ENCODE measurements at regions not wholly inside any gene's neighbourhood (a gene's known extent, or its start where the extent isn't known, plus 50 kb on each side); places are given as distances from the start of the nearest gene placed in this dataset.

- no peak for DNase-seq (ENCODE audit: extremely low read depth in 1 of 11, low read depth in 9 of 11, low spot score in 4 of 11)
Measured at GRCh38 chr10:89100680-89101079, 106.4 kb downstream of the CH25H start.

- DNase-seq (ENCODE audit: extremely low read depth in 1 of 11, low read depth in 9 of 11, low spot score in 4 of 11): no peak
Measured at GRCh38 chr10:89097226-89097625, 106.6 kb downstream of the FAS start.

- peak in 1 of 11 donors; percentile 3 for DNase-seq (ENCODE audit: extremely low read depth in 1 of 11, low read depth in 9 of 11, low spot score in 4 of 11)
Measured at GRCh38 chr10:89095701-89096391, 105.2 kb downstream of the FAS start.

GRCh38 chr10:89093728-89094127 is 103.1 kb downstream of the FAS start:
- DNase-seq (ENCODE audit: extremely low read depth in 1 of 11, low read depth in 9 of 11, low spot score in 4 of 11): no peak

- no peak for DNase-seq (ENCODE audit: extremely low read depth in 1 of 11, low read depth in 9 of 11, low spot score in 4 of 11)
Measured at GRCh38 chr10:89092981-89093380, 102.4 kb downstream of the FAS start.

- DNase-seq (ENCODE audit: extremely low read depth in 1 of 11, low read depth in 9 of 11, low spot score in 4 of 11): no peak
Measured at GRCh38 chr10:89092439-89092838, 101.8 kb downstream of the FAS start.

GRCh38 chr10:89091496-89091895 is 100.9 kb downstream of the FAS start:
- DNase-seq (ENCODE audit: extremely low read depth in 1 of 11, low read depth in 9 of 11, low spot score in 4 of 11): no peak

- no peak for DNase-seq (ENCODE audit: extremely low read depth in 1 of 11, low read depth in 9 of 11, low spot score in 4 of 11)
Measured at GRCh38 chr10:89090756-89091445, 100.3 kb downstream of the FAS start.

- DNase-seq (ENCODE audit: extremely low read depth in 1 of 11, low read depth in 9 of 11, low spot score in 4 of 11): no peak
Measured at GRCh38 chr10:89086801-89087521, 96.4 kb downstream of the FAS start.

- DNase-seq (ENCODE audit: extremely low read depth in 1 of 11, low read depth in 9 of 11, low spot score in 4 of 11): no peak
Measured at GRCh38 chr10:89085153-89085552, 94.6 kb downstream of the FAS start.

- DNase-seq (ENCODE audit: extremely low read depth in 1 of 11, low read depth in 9 of 11, low spot score in 4 of 11): peak in 2 of 11 donors; percentile 15 to 30
Measured at GRCh38 chr10:89082086-89082485, 91.5 kb downstream of the FAS start.

- no peak for DNase-seq (ENCODE audit: extremely low read depth in 1 of 11, low read depth in 9 of 11, low spot score in 4 of 11)
Measured at GRCh38 chr10:89080660-89081059, 90.1 kb downstream of the FAS start.

- peak in 4 of 11 donors; percentile 13 to 37 (median 28) for DNase-seq (ENCODE audit: extremely low read depth in 1 of 11, low read depth in 9 of 11, low spot score in 4 of 11)
Measured at GRCh38 chr10:89079961-89080360, 89.4 kb downstream of the FAS start.

GRCh38 chr10:89078724-89079672 is 88.4 kb downstream of the FAS start:
- no peak for DNase-seq (ENCODE audit: extremely low read depth in 1 of 11, low read depth in 9 of 11, low spot score in 4 of 11)

- no peak for DNase-seq (ENCODE audit: extremely low read depth in 1 of 11, low read depth in 9 of 11, low spot score in 4 of 11)
Measured at GRCh38 chr10:89076120-89076519, 85.5 kb downstream of the FAS start.

GRCh38 chr10:89075631-89076030 is 85.0 kb downstream of the FAS start:
- DNase-seq (ENCODE audit: extremely low read depth in 1 of 11, low read depth in 9 of 11, low spot score in 4 of 11): no peak

- peak in 1 of 11 donors; percentile 10 for DNase-seq (ENCODE audit: extremely low read depth in 1 of 11, low read depth in 9 of 11, low spot score in 4 of 11)
Measured at GRCh38 chr10:89074120-89074519, 83.5 kb downstream of the FAS start.

- DNase-seq (ENCODE audit: extremely low read depth in 1 of 11, low read depth in 9 of 11, low spot score in 4 of 11): no peak
Measured at GRCh38 chr10:89073719-89074118, 83.1 kb downstream of the FAS start.

- no peak for DNase-seq (ENCODE audit: extremely low read depth in 1 of 11, low read depth in 9 of 11, low spot score in 4 of 11)
Measured at GRCh38 chr10:89069589-89069988, 79.0 kb downstream of the FAS start.

Measured in renal cortex interstitium (tissue), 11 donors.